GM12891 (cell line): ENCODE measurements at regions not wholly inside any gene's neighbourhood (a gene's known extent, or its start where the extent isn't known, plus 50 kb on each side); places are given as distances from the start of the nearest gene placed in this dataset.

Source experiments
- PAX5 ChIP-seq: IDR thresholded peaks from 2 replicates; pipeline ENCODE4 v1.6.1; 2011; ENCODE audit warnings: low read length, moderate library complexity, mild to moderate bottlenecking; ENCODE audit not compliant: insufficient read depth, severe bottlenecking
- POLR2A ChIP-seq: IDR thresholded peaks from 2 replicates; pipeline ENCODE4 v1.6.1; 2011; ENCODE audit warnings: low read depth, low read length, control low read depth
- POLR2AphosphoS5 ChIP-seq: IDR thresholded peaks from 2 replicates; pipeline ENCODE4 v1.6.1; 2011; ENCODE audit warnings: low read depth, low read length, control low read depth
- POU2F2 ChIP-seq: IDR thresholded peaks from 2 replicates; pipeline ENCODE4 v1.6.1; 2011; ENCODE audit warnings: low read depth, mild to moderate bottlenecking, control low read depth, low read length, moderate library complexity
- SPI1 ChIP-seq: IDR thresholded peaks from 2 replicates; pipeline ENCODE4 v1.6.1; 2011; ENCODE audit warnings: low read depth, low read length, control low read depth
- TAF1 ChIP-seq: IDR thresholded peaks from 2 replicates; pipeline ENCODE4 v1.6.1; 2011; ENCODE audit warnings: low read depth, low read length, control low read depth

DNA sequence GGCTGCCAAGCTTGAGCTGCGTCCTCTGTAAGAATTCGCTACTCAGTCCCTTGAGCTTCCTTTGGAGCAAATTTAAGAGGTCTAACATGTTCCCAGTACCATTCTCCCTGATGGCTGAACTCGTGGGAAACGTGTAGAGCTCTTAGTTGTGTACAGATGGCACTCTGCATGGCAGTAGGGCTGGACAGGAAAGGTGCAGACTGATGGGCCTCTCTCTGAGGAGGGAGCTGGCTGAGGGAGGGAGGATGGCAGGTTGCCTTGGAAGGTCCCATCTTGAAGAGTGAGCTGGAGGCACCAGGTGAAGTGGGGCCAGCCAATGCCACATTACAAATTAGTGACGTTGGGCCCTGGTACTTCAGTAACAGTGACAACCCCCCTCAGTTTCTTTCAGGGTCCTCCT lies 495.3 kb downstream of the CCDC171 start:
- TF ChIP-seq POLR2A (no peak), POLR2AphosphoS5 (no peak), TAF1 (no peak), SPI1 (no peak), PAX5 (no peak), POU2F2 (no peak)
